ENCODE measurements at regions not wholly inside any gene's neighbourhood (a gene's known extent, or its start where the extent isn't known, plus 50 kb on each side); places are given as distances from the start of the nearest gene placed in this dataset.

DNA sequence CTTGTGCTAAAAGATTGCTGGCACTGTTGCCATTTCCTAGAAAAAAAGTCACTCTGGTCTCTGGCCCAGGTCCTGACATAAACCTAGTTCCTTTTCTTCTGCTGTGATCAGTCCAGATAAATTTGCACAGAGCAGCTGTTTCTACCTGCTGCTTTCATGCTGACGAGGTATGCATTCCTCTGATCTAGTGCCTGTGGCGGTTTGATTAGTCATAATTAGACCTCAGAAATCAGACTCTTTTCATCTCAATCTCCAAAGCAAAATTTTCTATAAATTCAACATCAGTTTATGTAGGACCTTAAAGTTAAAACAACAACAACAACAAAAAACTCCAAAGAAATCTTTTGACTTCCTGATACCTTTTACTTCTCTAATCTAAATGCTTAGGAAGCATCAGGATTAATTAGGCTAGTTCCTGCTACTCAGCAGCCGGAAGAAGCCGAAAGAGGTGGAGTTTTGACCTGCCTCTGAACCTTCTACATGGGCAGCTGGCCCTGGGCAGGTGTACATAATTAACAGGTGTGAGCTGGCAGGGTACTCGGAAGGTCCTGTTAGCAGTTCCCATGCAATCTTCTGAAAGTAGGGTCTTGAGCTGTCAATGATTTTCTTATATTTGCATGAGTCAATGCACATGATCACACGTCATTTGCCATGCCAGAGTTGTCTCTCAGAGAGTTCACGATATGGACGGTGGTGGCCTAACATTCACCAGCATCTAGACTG lies 83.3 kb upstream of the CCDC112 start:
- Mint-ChIP-seq H3K27ac (no peak overlapping the region; a peak in 2 of 7 replicates), H3K27me3 (ENCODE audit: low read depth) (no peaks in the 10 kb centered on the region), H3K9me3 (no peaks in the 10 kb centered on the region), H3K4me3 (no peak overlapping the region), H3K4me1 (no peaks in the 10 kb centered on the region), H3K36me3 (ENCODE audit: insufficient read depth in 1 of 3, low read depth in 3 of 3) (no peaks in the 10 kb centered on the region)
- Histone ChIP-seq H3K4me2 (ENCODE audit: insufficient read depth, insufficient read length, low read length) (no peak overlapping the region), H4K91ac (ENCODE audit: insufficient read length, low read depth, low read length) (no peak overlapping the region), H3K18ac (ENCODE audit: insufficient read length, low read depth, low read length) (no peak overlapping the region), H3K79me1 (ENCODE audit: insufficient read depth, low read depth, low read length, poor library complexity, severe bottlenecking) (no peaks in the 10 kb centered on the region), H3K27ac (ENCODE audit: insufficient read length, low read depth, low read length) (no peak overlapping the region), H3K9ac (ENCODE audit: extremely low read depth, insufficient read length, low read length) (no peak overlapping the region), H2BK5ac (ENCODE audit: insufficient read length, low read length) (no peak overlapping the region), H3K27me3 (ENCODE audit: insufficient read depth, low read length) (no peaks in the 10 kb centered on the region), H3K4me1 (ENCODE audit: insufficient read depth, low read length) (peaks cover 2% of the 10 kb centered on the region; the same call in 1 of the 2 replicates), H3T11ph (ENCODE audit: low read length) (no peak overlapping the region), H2AK5ac (ENCODE audit: insufficient read length, low read length) (no peak overlapping the region), H4K20me1 (ENCODE audit: control insufficient read depth, insufficient read depth, insufficient read length) (no peaks in the 10 kb centered on the region), H3K79me2 (ENCODE audit: insufficient read depth, low read length) (no peaks in the 10 kb centered on the region), H3K4ac (ENCODE audit: low read depth, low read length) (no peak overlapping the region), H2BK120ac (ENCODE audit: low read depth, low read length, poor library complexity, severe bottlenecking) (no peak overlapping the region), H4K5ac (ENCODE audit: insufficient read length, low read depth, low read length) (no peak overlapping the region), H3K23me2 (ENCODE audit: insufficient read length, low read depth, low read length, poor library complexity, severe bottlenecking) (no peaks in the 10 kb centered on the region), H3K9me3 (ENCODE audit: control insufficient read depth, low read depth, low read length) (no peaks in the 10 kb centered on the region), H4K8ac (replicated peaks; ENCODE audit: insufficient read length, low read depth, low read length) (no peak overlapping the region), H3K14ac (ENCODE audit: insufficient read depth, low read length) (no peak overlapping the region), H3K56ac (ENCODE audit: insufficient read length, low read depth, low read length) (no peak overlapping the region), H3K23ac (ENCODE audit: insufficient read length, low read depth, low read length) (no peak overlapping the region), H2AFZ (ENCODE audit: low read length) (no peak overlapping the region), H2BK12ac (ENCODE audit: insufficient read length, low read depth, low read length) (no peak overlapping the region), H2BK15ac (ENCODE audit: low read depth, low read length) (no peak overlapping the region), H2BK20ac (ENCODE audit: low read depth, low read length, poor library complexity, severe bottlenecking) (no peak overlapping the region)
- no peak for DNase-seq
- TF ChIP-seq, protein P1, sequence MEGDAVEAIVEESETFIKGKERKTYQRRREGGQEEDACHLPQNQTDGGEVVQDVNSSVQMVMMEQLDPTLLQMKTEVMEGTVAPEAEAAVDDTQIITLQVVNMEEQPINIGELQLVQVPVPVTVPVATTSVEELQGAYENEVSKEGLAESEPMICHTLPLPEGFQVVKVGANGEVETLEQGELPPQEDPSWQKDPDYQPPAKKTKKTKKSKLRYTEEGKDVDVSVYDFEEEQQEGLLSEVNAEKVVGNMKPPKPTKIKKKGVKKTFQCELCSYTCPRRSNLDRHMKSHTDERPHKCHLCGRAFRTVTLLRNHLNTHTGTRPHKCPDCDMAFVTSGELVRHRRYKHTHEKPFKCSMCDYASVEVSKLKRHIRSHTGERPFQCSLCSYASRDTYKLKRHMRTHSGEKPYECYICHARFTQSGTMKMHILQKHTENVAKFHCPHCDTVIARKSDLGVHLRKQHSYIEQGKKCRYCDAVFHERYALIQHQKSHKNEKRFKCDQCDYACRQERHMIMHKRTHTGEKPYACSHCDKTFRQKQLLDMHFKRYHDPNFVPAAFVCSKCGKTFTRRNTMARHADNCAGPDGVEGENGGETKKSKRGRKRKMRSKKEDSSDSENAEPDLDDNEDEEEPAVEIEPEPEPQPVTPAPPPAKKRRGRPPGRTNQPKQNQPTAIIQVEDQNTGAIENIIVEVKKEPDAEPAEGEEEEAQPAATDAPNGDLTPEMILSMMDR (conservative IDR thresholded peaks at IDR 0.05) = no peak
- no CpG with 5 or more reads among the region's 8 CpGs for WGBS (ENCODE audit: extremely low coverage, insufficient read length, low lambda C conversion rate)
